Fibroblast of lung (primary cell): ENCODE measurements at regions not wholly inside any gene's neighbourhood (a gene's known extent, or its start where the extent isn't known, plus 50 kb on each side); places are given as distances from the start of the nearest gene placed in this dataset.

ENCODE experiments used
- DNase-seq, 2 donors: peaks; one replicate each; pipeline versions ENCODE4 v3.0.0 to v3.0.0-alpha.2; 2010; ENCODE audit warnings: low read depth in 2 of 2
- H2AFZ ChIP-seq: 2 replicates; pipeline ENCODE4 v1.5.1; 2012; ENCODE audit warnings: low read length, control low read depth, inconsistent platforms
- H3K27ac ChIP-seq: 2 replicates; pipeline ENCODE4 v1.5.1; 2011; ENCODE audit warnings: low read length, control low read depth; ENCODE audit not compliant: insufficient read depth
- H3K27me3 ChIP-seq: 2 replicates; pipeline ENCODE4 v1.5.1; 2011; ENCODE audit warnings: mild to moderate bottlenecking, low read length; ENCODE audit not compliant: control insufficient read depth, insufficient read depth
- H3K36me3 ChIP-seq: 2 replicates; pipeline ENCODE4 v1.5.1; 2011; ENCODE audit warnings: low read length; ENCODE audit not compliant: control insufficient read depth, insufficient read depth
- H3K4me1 ChIP-seq: 2 replicates; pipeline ENCODE4 v1.5.1; 2011; ENCODE audit warnings: low read length; ENCODE audit not compliant: control insufficient read depth, insufficient read depth; ENCODE audit errors: extremely low read depth
- H3K4me2 ChIP-seq: 2 replicates; pipeline ENCODE4 v1.5.1; 2011; ENCODE audit warnings: low read length, control low read depth; ENCODE audit not compliant: insufficient read depth; ENCODE audit errors: extremely low read depth
- H3K4me3 ChIP-seq, 4 experiments: fragments of 200-600 bp in 1 of 4; sonication (generic) in 1 of 4; replicated peaks in 1 of 4; 2 replicates each; pipeline ENCODE4 v1.5.1; 2011 to 2016; ENCODE audit warnings: low read length in 4 of 4, low read depth in 3 of 4, mild to moderate bottlenecking in 3 of 4, control low read depth in 2 of 4, inconsistent platforms in 1 of 4, mixed read lengths in 1 of 4; ENCODE audit not compliant: insufficient read depth in 1 of 4; ENCODE audit errors: control extremely low read depth in 1 of 4
- H3K79me2 ChIP-seq: 2 replicates; pipeline ENCODE4 v1.5.1; 2012; ENCODE audit warnings: mild to moderate bottlenecking, low read length, inconsistent platforms; ENCODE audit not compliant: control insufficient read depth, insufficient read depth
- H3K9ac ChIP-seq: 2 replicates; pipeline ENCODE4 v1.5.1; 2011; ENCODE audit warnings: mild to moderate bottlenecking, low read length, control low read depth; ENCODE audit not compliant: insufficient read depth
- H3K9me3 ChIP-seq: 2 replicates; pipeline ENCODE4 v1.5.1; 2012; ENCODE audit warnings: low read depth, low read length; ENCODE audit not compliant: control insufficient read depth, insufficient read depth
- H4K20me1 ChIP-seq: 2 replicates; pipeline ENCODE4 v1.5.1; 2011; ENCODE audit warnings: low read length; ENCODE audit not compliant: control insufficient read depth, insufficient read depth; ENCODE audit errors: extremely low read depth
- CTCF ChIP-seq, 2 donors: IDR thresholded peaks in 1 of 2; conservative IDR thresholded peaks in 1 of 2; 1 replicate in 1 of 2; 2 replicates in 1 of 2; pipeline ENCODE4 v1.5.1; 2011 to 2012; ENCODE audit warnings: low read length in 2 of 2, control low read depth in 1 of 2, inconsistent platforms in 1 of 2, low read depth in 1 of 2, mild to moderate bottlenecking in 1 of 2
- EZH2 ChIP-seq: IDR thresholded peaks from 2 replicates; pipeline ENCODE4 v1.5.1; 2012; ENCODE audit warnings: low read length, control low read depth, mild to moderate bottlenecking; ENCODE audit errors: missing control alignments

- Histone ChIP-seq H3K4me1 (no peaks in the 10 kb centered on the region), H3K27me3 (no peaks in the 10 kb centered on the region), H3K4me2 (no peak overlapping the region), H4K20me1 (no peaks in the 10 kb centered on the region), H2AFZ (no peak overlapping the region), H3K36me3 (no peaks in the 10 kb centered on the region), H3K79me2 (no peaks in the 10 kb centered on the region), H3K4me3 (no peak overlapping the region), H3K27ac (no peak overlapping the region), H3K9me3 (no peaks in the 10 kb centered on the region), H3K9ac (no peak overlapping the region)
- TF ChIP-seq EZH2 (no peak), CTCF (conservative IDR thresholded peaks at IDR 0.05 in 1 of 2, IDR thresholded peaks at IDR 0.05 in 1 of 2; ENCODE audit: low read depth in 1 of 2, low read length in 2 of 2) (no peak)
- peak in 1 of 2 donors; percentile 22 for DNase-seq
Measured at GRCh38 chr10:83078160-83078559, 1061.1 kb upstream of the GHITM start.

GRCh38 chr10:83078645-83079044 is 1060.7 kb upstream of the GHITM start:
- Histone ChIP-seq H4K20me1 (no peaks in the 10 kb centered on the region), H3K4me2 (no peak overlapping the region), H3K4me1 (no peaks in the 10 kb centered on the region), H3K9me3 (no peaks in the 10 kb centered on the region), H3K27me3 (no peaks in the 10 kb centered on the region), H3K79me2 (no peaks in the 10 kb centered on the region), H3K4me3 (no peak overlapping the region), H3K27ac (no peak overlapping the region), H3K36me3 (no peaks in the 10 kb centered on the region), H3K9ac (no peak overlapping the region), H2AFZ (no peak overlapping the region)
- DNase-seq, result no peak
- TF ChIP-seq CTCF (conservative IDR thresholded peaks at IDR 0.05 in 1 of 2, IDR thresholded peaks at IDR 0.05 in 1 of 2; ENCODE audit: low read depth in 1 of 2, low read length in 2 of 2), result no peak
- no peak for TF ChIP-seq EZH2

GRCh38 chr10:83083831-83084230 is 1055.5 kb upstream of the GHITM start:
- no peaks in the 10 kb centered on the region for H3K79me2 ChIP-seq
- DNase-seq, result no peak
- no peak for TF ChIP-seq CTCF (conservative IDR thresholded peaks at IDR 0.05 in 1 of 2, IDR thresholded peaks at IDR 0.05 in 1 of 2; ENCODE audit: low read depth in 1 of 2, low read length in 2 of 2)

More at GRCh38 chr10:83083831-83084230, 1055.5 kb upstream of the GHITM start:
- Histone ChIP-seq H4K20me1 (no peaks in the 10 kb centered on the region), H3K36me3 (no peaks in the 10 kb centered on the region), H3K4me2 (no peak overlapping the region), H3K27ac (no peak overlapping the region), H3K27me3 (no peaks in the 10 kb centered on the region), H3K9me3 (no peaks in the 10 kb centered on the region), H3K4me3 (no peak overlapping the region), H3K9ac (no peak overlapping the region), H2AFZ (no peak overlapping the region), H3K4me1 (no peaks in the 10 kb centered on the region)
